Fibroblast of the aortic adventitia (primary cell): ENCODE measurements at regions not wholly inside any gene's neighbourhood (a gene's known extent, or its start where the extent isn't known, plus 50 kb on each side); places are given as distances from the start of the nearest gene placed in this dataset.

Experiments
- DNase-seq: peaks from one replicate; pipeline ENCODE4 v3.0.0-alpha.2; 2010; ENCODE audit warnings: low read depth
- H3K4me3 ChIP-seq: 2 replicates; pipeline ENCODE4 v1.5.1; 2011; ENCODE audit warnings: low read depth, mild to moderate bottlenecking, control low read depth, low read length, moderate library complexity
- CTCF ChIP-seq: IDR thresholded peaks from 2 replicates; pipeline ENCODE4 v1.5.1; 2011; ENCODE audit warnings: mild to moderate bottlenecking, low read length, control low read depth, inconsistent platforms; ENCODE audit not compliant: insufficient read depth

- DNase-seq: no peak
- no peak for TF ChIP-seq CTCF
- no peak overlapping the region for H3K4me3 ChIP-seq
These were observed 244.0 kb downstream of the BTBD3 start for GRCh38 chr20:12161734-12162133.

- peak; percentile 99 for DNase-seq
- H3K4me3 ChIP-seq: no peak overlapping the region
- peak; percentile 29 for TF ChIP-seq CTCF
These were observed 248.5 kb downstream of the BTBD3 start for GRCh38 chr20:12166053-12166717.

GRCh38 chr20:12170406-12170805, 252.7 kb downstream of the BTBD3 start:
- peak; percentile 46 for DNase-seq
- TF ChIP-seq CTCF: no peak
- no peak overlapping the region for H3K4me3 ChIP-seq

GRCh38 chr20:12171923-12172524, 254.3 kb downstream of the BTBD3 start:
- peak; percentile 98 for DNase-seq
- no peak for TF ChIP-seq CTCF
- H3K4me3 ChIP-seq: no peak overlapping the region

- no peak for DNase-seq
- no peak overlapping the region for H3K4me3 ChIP-seq
- no peak for TF ChIP-seq CTCF
These were observed 255.8 kb downstream of the BTBD3 start for GRCh38 chr20:12173347-12174012.

- DNase-seq: no peak
- no peak for TF ChIP-seq CTCF
- H3K4me3 ChIP-seq: no peak overlapping the region
These were observed 257.8 kb downstream of the BTBD3 start for GRCh38 chr20:12175538-12175937.
